Spleen (tissue), 11 donors: ENCODE measurements at regions not wholly inside any gene's neighbourhood (a gene's known extent, or its start where the extent isn't known, plus 50 kb on each side); places are given as distances from the start of the nearest gene placed in this dataset.

Experiments used
- DNase-seq: peaks from one replicate; pipeline ENCODE4 v3.0.0-alpha.2; 2020
- H3K27ac ChIP-seq, 8 donors: fragments of 200-600 bp; sonication (generic) in 7 of 8; 1 replicate in 4 of 8; 2 replicates in 4 of 8; pipeline versions ENCODE4 v1.5.0 to v1.8.0; 2016 to 2021; ENCODE audit warnings: inconsistent platforms in 4 of 8, mild to moderate bottlenecking in 4 of 8, moderate library complexity in 1 of 8
- H3K27me3 ChIP-seq, 7 donors: fragments of 200-600 bp; sonication (generic) in 6 of 7; replicated peaks in 1 of 7; 1 replicate in 4 of 7; 2 replicates in 3 of 7; pipeline versions ENCODE4 v1.5.0 to v1.8.0; 2016 to 2021; ENCODE audit warnings: inconsistent platforms in 3 of 7, mild to moderate bottlenecking in 1 of 7
- H3K36me3 ChIP-seq, 6 donors: fragments of 200-600 bp; sonication (generic) in 5 of 6; 1 replicate in 4 of 6; 2 replicates in 2 of 6; pipeline versions ENCODE4 v1.5.0 to v1.8.0; 2016 to 2021; ENCODE audit warnings: inconsistent platforms in 2 of 6
- H3K4me1 ChIP-seq, 6 donors: fragments of 200-600 bp; sonication (generic) in 5 of 6; 1 replicate in 3 of 6; 2 replicates in 3 of 6; pipeline versions ENCODE4 v1.5.0 to v1.8.0; 2016 to 2021; ENCODE audit warnings: inconsistent platforms in 3 of 6
- H3K4me3 ChIP-seq, 8 donors: fragments of 200-600 bp; sonication (generic) in 7 of 8; 1 replicate in 4 of 8; 2 replicates in 4 of 8; pipeline versions ENCODE4 v1.5.0 to v1.8.0; 2016 to 2021; ENCODE audit warnings: inconsistent platforms in 4 of 8, mild to moderate bottlenecking in 4 of 8, moderate library complexity in 2 of 8
- H3K9me3 ChIP-seq, 8 donors: fragments of 200-600 bp; sonication (generic) in 7 of 8; 1 replicate in 4 of 8; 2 replicates in 4 of 8; pipeline versions ENCODE4 v1.5.0 to v1.8.0; 2016 to 2021; ENCODE audit warnings: inconsistent platforms in 4 of 8
- POLR2A ChIP-seq, 3 donors: fragments of 450-650 bp; IDR thresholded peaks; one replicate each; pipeline ENCODE4 v1.5.1; 2017; ENCODE audit warnings: antibody characterized with exemption in 3 of 3, mild to moderate bottlenecking in 1 of 3
- POLR2AphosphoS5 ChIP-seq, 3 donors: sonication (generic); formaldehyde crosslinking; IDR thresholded peaks; one replicate each; pipeline ENCODE4 v1.5.1; 2017; ENCODE audit warnings: antibody characterized with exemption in 3 of 3
- WGBS, 5 donors: extraction: QIAGEN DNeasy Blood & Tissue Kit in 3 of 5; methylation state at CpG; one replicate each; pipeline versions ENCODE4 v1.1.5 to v1.1.7; 2013 to 2018; 5-methylcytosine and 5-hydroxymethylcytosine counted together
- intact Hi-C: fragments of 100-400 bp; cut with DNase I; formaldehyde crosslinking; loops from one replicate; pipeline ENCODE4 v1.15.0; 2023; ENCODE audit warnings: low total_unique reads
- TF ChIP-seq, protein P1 (sequence below), 11 experiments: fragments of 200-600 bp in 7 of 11; fragments of 450-650 bp in 4 of 11; sonication (generic) in 4 of 11; IDR thresholded peaks in 8 of 11; conservative IDR thresholded peaks in 3 of 11; 1 replicate in 7 of 11; 2 replicates in 4 of 11; pipeline versions ENCODE4 v1.4.0 to v1.8.0; 2016 to 2021; ENCODE audit warnings: antibody characterized with exemption in 11 of 11, inconsistent platforms in 4 of 11, mild to moderate bottlenecking in 1 of 11
- donor health status: healthy with polysubstance abuse.
- donor health status: DM: no; HTN: no; CAD: no; lungs with moderate emphysema.
- donor health status: DM: no; HTN: no; CAD: no.
- donor health status: Bipolar disorder and iron deficiency.
- donor health status: healthy.
- donor health status: DM: no; HTN: no; CAD: no.
- donor health status: DM: yes; HTN: yes; CAD: no.

DNA sequence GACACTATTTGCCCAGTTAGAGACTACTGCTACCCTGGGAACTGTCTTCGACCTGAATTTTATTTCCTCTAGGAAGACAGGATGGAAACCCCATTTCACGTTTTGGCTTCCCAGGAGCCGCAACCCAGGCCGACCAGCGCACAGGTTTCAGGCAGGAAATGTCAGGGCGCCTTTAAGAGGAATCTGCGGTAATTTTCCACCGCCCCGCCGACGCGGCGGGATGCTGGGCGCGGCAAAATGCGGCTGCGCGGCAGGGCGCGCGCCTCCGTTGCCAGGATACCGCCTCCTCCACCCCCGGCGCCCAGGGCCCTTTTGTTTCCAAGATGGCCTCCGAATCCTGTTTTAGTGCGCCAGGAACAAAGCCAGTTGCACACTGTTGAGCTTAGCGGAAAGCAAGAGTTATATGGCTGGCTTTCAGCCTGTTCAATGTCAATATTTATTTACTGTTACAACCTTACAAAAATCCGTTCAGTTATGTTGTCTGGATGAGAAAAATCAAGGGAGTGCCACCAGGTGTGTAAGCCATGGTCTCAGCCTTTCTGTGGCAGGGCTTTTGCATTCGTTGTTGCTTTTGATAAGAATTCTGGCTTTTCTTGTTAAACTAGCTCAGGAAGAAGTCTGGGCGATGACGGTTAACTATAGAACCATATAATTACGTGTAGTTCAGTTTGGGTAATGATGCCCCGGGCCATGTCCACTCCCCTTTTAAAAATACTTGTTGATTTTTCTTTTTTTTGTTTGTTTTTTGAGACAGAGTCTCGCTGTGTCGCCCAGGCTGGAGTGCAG is 79.7 kb upstream of the CHD2 start:
- H3K4me3 ChIP-seq, result peak overlapping the region; percentile 33 to 66 (median 38)
- H3K27ac ChIP-seq, result peak overlapping the region; percentile 71 to 90 (median 83)
- peaks cover 11 to 68% (median 35%) of the 10 kb centered on the region in 6 donors for H3K4me1 ChIP-seq
- H3K36me3 ChIP-seq, result no peaks in the 10 kb centered on the region
- TF ChIP-seq, protein P1, sequence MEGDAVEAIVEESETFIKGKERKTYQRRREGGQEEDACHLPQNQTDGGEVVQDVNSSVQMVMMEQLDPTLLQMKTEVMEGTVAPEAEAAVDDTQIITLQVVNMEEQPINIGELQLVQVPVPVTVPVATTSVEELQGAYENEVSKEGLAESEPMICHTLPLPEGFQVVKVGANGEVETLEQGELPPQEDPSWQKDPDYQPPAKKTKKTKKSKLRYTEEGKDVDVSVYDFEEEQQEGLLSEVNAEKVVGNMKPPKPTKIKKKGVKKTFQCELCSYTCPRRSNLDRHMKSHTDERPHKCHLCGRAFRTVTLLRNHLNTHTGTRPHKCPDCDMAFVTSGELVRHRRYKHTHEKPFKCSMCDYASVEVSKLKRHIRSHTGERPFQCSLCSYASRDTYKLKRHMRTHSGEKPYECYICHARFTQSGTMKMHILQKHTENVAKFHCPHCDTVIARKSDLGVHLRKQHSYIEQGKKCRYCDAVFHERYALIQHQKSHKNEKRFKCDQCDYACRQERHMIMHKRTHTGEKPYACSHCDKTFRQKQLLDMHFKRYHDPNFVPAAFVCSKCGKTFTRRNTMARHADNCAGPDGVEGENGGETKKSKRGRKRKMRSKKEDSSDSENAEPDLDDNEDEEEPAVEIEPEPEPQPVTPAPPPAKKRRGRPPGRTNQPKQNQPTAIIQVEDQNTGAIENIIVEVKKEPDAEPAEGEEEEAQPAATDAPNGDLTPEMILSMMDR (IDR thresholded peaks at IDR 0.05 in 8 of 11, conservative IDR thresholded peaks at IDR 0.05 in 3 of 11), result no peak
- TF ChIP-seq POLR2AphosphoS5 (IDR thresholded peaks at IDR 0.05) (peak; percentile 82 to 89 (median 89)), POLR2A (IDR thresholded peaks at IDR 0.05) (peak in 1 of 3 donors; percentile 3)
- DNase-seq, result peak; percentile 96
- no peaks in the 10 kb centered on the region for H3K27me3 ChIP-seq
- intact Hi-C loops, result no loop called here
- WGBS, 5 donors, result 14 to 28% (median 16%) methylated on average over 20 to 36 of the region's 36 CpGs
- H3K9me3 ChIP-seq, result no peaks in the 10 kb centered on the region

DNA sequence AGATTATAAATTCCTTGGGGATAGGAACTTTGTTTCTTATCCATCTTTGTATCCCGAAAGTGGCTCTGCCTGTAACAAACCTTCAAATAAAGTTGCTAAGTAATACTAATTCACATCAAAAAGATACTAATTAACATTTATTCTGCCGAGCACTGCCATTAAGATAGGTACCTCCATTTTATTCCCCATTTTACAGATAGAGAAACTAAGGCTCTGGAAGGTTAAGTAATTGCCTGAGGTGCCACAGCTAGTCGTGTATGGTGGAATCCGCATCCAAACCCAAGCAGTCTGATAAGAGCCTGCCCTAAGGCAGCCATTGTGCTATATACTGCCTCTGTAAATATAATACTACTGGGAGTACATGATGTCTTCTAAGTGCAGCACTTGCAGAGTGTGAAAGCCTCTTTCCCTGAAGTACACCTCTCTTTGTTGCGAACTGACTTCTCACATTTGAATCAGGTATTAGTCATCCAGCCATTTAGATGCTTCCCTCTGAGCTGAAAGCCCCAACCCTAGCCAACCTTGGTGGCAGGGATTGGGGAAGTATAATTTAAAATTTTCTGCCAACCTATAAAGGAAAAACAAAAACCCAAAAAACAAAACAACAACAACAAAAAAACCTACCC is 78.5 kb upstream of the CHD2 start:
- no peaks in the 10 kb centered on the region for H3K9me3 ChIP-seq
- no peaks in the 10 kb centered on the region for H3K36me3 ChIP-seq
- intact Hi-C loops, result no loop called here
- no peak overlapping the region for H3K4me3 ChIP-seq
- no peaks in the 10 kb centered on the region for H3K27me3 ChIP-seq
- no peak for DNase-seq
- 89 to 92% (median 91%) methylated on average over 5 of the region's 5 CpGs for WGBS, 5 donors
- peak overlapping the region in 1 of 8 donors; percentile 80 for H3K27ac ChIP-seq
- peaks cover 11 to 79% (median 35%) of the 10 kb centered on the region in 6 donors for H3K4me1 ChIP-seq
- no peak for TF ChIP-seq POLR2A (IDR thresholded peaks at IDR 0.05)
- TF ChIP-seq, protein P1 (IDR thresholded peaks at IDR 0.05 in 8 of 11, conservative IDR thresholded peaks at IDR 0.05 in 3 of 11), result no peak
- no peak for TF ChIP-seq POLR2AphosphoS5 (IDR thresholded peaks at IDR 0.05)

DNA sequence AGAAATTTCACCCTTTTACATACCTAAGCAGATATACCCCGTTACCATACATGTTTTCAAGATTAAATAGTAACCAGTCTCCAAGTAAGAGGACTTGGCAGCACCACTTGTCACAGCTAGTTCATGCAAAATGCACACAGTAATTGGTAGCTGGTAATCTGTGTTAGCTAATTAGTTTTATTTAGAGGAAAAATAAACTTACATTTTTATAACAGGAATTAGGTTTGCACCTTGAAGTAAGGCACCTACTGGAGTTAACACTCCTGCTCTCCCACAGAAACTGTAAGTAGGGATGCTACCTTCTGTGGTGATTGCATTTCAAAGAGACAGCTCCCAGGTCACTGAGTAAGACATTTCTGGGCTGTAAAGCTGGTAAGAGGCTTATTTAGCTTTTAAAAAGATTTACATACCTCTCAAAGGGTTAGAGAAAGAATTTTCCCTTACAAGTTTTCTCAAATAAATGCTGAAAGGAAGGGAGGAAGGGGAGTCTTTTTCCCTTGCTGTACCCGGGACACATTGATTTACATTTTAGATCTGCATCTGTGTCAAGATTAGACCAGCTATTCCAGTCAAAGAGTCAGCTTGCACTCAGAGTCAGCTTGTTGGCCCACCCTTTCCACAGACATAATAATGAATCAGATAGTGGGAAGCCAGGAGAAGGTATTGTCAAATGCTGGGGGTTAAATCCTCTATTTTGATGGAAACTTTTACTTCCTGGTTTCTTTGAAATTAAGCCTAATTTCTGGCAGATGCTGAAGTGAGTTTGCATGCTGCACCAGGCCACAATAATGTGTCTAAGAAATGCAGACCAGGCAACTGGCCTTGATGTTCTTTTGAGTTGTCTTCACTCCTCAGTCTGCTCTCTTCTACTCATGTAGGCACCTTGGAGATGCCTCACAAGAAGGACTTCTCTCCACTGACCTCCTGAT is 77.6 kb upstream of the CHD2 start:
- WGBS, 5 donors, result 57 to 78% (median 73%) methylated on average over 2 of the region's 2 CpGs
- Histone ChIP-seq H3K9me3 (no peaks in the 10 kb centered on the region), H3K4me3 (no peak overlapping the region), H3K27ac (peak overlapping the region in 2 of 8 donors; percentile 0 to 35), H3K4me1 (peaks cover 11 to 79% (median 32%) of the 10 kb centered on the region in 6 donors), H3K27me3 (no peaks in the 10 kb centered on the region), H3K36me3 (no peaks in the 10 kb centered on the region)
- intact Hi-C loops, result no loop called here
- DNase-seq, result no peak
- TF ChIP-seq POLR2AphosphoS5 (IDR thresholded peaks at IDR 0.05), result no peak
- TF ChIP-seq, protein P1 (IDR thresholded peaks at IDR 0.05 in 8 of 11, conservative IDR thresholded peaks at IDR 0.05 in 3 of 11), result no peak
- no peak for TF ChIP-seq POLR2A (IDR thresholded peaks at IDR 0.05)
